Spleen (tissue), 7 donors: ENCODE measurements at regions not wholly inside any gene's neighbourhood (a gene's known extent, or its start where the extent isn't known, plus 50 kb on each side); places are given as distances from the start of the nearest gene placed in this dataset.

ENCODE experiments used
- CTCF ChIP-seq, 11 experiments: fragments of 200-600 bp in 7 of 11; fragments of 450-650 bp in 4 of 11; sonication (generic) in 4 of 11; IDR thresholded peaks in 8 of 11; conservative IDR thresholded peaks in 3 of 11; 1 replicate in 7 of 11; 2 replicates in 4 of 11; pipeline versions ENCODE4 v1.4.0 to v1.8.0; 2016 to 2021; ENCODE audit warnings: antibody characterized with exemption in 11 of 11, inconsistent platforms in 4 of 11, mild to moderate bottlenecking in 1 of 11
- POLR2A ChIP-seq, 3 donors: fragments of 450-650 bp; IDR thresholded peaks; one replicate each; pipeline ENCODE4 v1.5.1; 2017; ENCODE audit warnings: antibody characterized with exemption in 3 of 3, mild to moderate bottlenecking in 1 of 3
- POLR2AphosphoS5 ChIP-seq, 3 donors: sonication (generic); formaldehyde crosslinking; IDR thresholded peaks; one replicate each; pipeline ENCODE4 v1.5.1; 2017; ENCODE audit warnings: antibody characterized with exemption in 3 of 3
- donor health status: DM: no; HTN: no; CAD: no; lungs with moderate emphysema.
- donor health status: DM: no; HTN: no; CAD: no.
- donor health status: DM: no; HTN: no; CAD: no.

- TF ChIP-seq CTCF (IDR thresholded peaks at IDR 0.05 in 8 of 11, conservative IDR thresholded peaks at IDR 0.05 in 3 of 11), result no peak
- no peak for TF ChIP-seq POLR2A (IDR thresholded peaks at IDR 0.05)
- no peak for TF ChIP-seq POLR2AphosphoS5 (IDR thresholded peaks at IDR 0.05)
These were observed 366.7 kb downstream of the GALC start for GRCh38 chr14:87626266-87626665.
